Thoracic aorta (tissue), 2 donors: ENCODE measurements at regions not wholly inside any gene's neighbourhood (a gene's known extent, or its start where the extent isn't known, plus 50 kb on each side); places are given as distances from the start of the nearest gene placed in this dataset.

Experiments
- ATAC-seq: fragments of 150-250 bp; one replicate; pipeline ENCODE4 v1.8.0; 2017; ENCODE audit warnings: low read depth; ENCODE audit not compliant: insufficient number of reproducible peaks, low FRiP score
- DNase-seq: peaks from one replicate; pipeline ENCODE4 v3.0.0-alpha.2; 2020; ENCODE audit warnings: low spot score
- H3K27ac ChIP-seq, 2 donors: fragments of 200-600 bp; sonication (generic); 1 replicate in 1 of 2; 2 replicates in 1 of 2; pipeline ENCODE4 v1.5.1; 2016; ENCODE audit warnings: mild to moderate bottlenecking in 2 of 2, moderate library complexity in 2 of 2
- H3K27me3 ChIP-seq: fragments of 200-600 bp; sonication (generic); replicated peaks from 2 replicates; pipeline ENCODE4 v1.6.0; 2016; ENCODE audit warnings: mild to moderate bottlenecking; ENCODE audit not compliant: insufficient read depth
- H3K36me3 ChIP-seq: fragments of 200-600 bp; sonication (generic); one replicate; pipeline ENCODE4 v1.5.1; 2016
- H3K4me1 ChIP-seq, 2 donors: fragments of 200-600 bp; sonication (generic); 1 replicate in 1 of 2; 2 replicates in 1 of 2; pipeline versions ENCODE4 v1.5.1 to v1.6.0; 2016; ENCODE audit warnings: low read depth in 2 of 2, mild to moderate bottlenecking in 1 of 2; ENCODE audit not compliant: control insufficient read depth in 1 of 2
- H3K4me3 ChIP-seq: fragments of 200-600 bp; sonication (generic); 2 replicates; pipeline ENCODE4 v1.5.1; 2016; ENCODE audit warnings: mild to moderate bottlenecking
- H3K9me3 ChIP-seq: fragments of 200-600 bp; sonication (generic); 2 replicates; pipeline ENCODE4 v1.5.1; 2016
- TF ChIP-seq, protein P1 (sequence below): fragments of 200-600 bp; sonication (generic); IDR thresholded peaks from one replicate; pipeline ENCODE4 v1.5.1; 2019; ENCODE audit warnings: antibody characterized with exemption

DNA sequence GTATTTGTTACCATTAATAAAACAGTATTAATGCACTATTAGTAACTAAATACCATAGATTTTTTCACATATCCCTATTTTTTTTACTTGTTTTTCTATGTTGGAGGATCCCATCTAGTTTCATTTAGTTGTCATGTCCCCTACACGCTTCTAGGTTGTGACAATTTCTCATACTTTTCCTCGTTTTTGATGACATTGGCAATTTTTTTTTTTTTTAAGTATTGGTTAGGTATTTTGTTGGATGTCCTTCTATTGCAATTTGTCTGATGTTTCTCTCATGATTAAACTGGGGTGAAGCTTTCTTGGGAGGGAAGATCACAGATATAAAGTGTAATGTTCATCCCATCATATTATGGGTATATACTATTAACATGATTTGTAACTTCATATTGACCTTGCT lies 409.1 kb upstream of the CNTN6 start:
- Histone ChIP-seq H3K36me3 (no peaks in the 10 kb centered on the region), H3K27ac (no peak overlapping the region), H3K27me3 (no peaks in the 10 kb centered on the region), H3K9me3 (no peaks in the 10 kb centered on the region), H3K4me3 (no peak overlapping the region), H3K4me1 (no peaks in the 10 kb centered on the region)
- no peak for ATAC-seq
- no peak for DNase-seq
- TF ChIP-seq, protein P1, sequence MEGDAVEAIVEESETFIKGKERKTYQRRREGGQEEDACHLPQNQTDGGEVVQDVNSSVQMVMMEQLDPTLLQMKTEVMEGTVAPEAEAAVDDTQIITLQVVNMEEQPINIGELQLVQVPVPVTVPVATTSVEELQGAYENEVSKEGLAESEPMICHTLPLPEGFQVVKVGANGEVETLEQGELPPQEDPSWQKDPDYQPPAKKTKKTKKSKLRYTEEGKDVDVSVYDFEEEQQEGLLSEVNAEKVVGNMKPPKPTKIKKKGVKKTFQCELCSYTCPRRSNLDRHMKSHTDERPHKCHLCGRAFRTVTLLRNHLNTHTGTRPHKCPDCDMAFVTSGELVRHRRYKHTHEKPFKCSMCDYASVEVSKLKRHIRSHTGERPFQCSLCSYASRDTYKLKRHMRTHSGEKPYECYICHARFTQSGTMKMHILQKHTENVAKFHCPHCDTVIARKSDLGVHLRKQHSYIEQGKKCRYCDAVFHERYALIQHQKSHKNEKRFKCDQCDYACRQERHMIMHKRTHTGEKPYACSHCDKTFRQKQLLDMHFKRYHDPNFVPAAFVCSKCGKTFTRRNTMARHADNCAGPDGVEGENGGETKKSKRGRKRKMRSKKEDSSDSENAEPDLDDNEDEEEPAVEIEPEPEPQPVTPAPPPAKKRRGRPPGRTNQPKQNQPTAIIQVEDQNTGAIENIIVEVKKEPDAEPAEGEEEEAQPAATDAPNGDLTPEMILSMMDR: no peak

GRCh38 chr3:690770-691169 lies 402.1 kb upstream of the CNTN6 start:
- Histone ChIP-seq H3K27ac (no peak overlapping the region), H3K4me1 (no peaks in the 10 kb centered on the region), H3K4me3 (no peak overlapping the region), H3K36me3 (no peaks in the 10 kb centered on the region), H3K27me3 (no peaks in the 10 kb centered on the region), H3K9me3 (no peaks in the 10 kb centered on the region)
- ATAC-seq (no peak), DNase-seq (no peak)
- TF ChIP-seq, protein P1: no peak

DNA sequence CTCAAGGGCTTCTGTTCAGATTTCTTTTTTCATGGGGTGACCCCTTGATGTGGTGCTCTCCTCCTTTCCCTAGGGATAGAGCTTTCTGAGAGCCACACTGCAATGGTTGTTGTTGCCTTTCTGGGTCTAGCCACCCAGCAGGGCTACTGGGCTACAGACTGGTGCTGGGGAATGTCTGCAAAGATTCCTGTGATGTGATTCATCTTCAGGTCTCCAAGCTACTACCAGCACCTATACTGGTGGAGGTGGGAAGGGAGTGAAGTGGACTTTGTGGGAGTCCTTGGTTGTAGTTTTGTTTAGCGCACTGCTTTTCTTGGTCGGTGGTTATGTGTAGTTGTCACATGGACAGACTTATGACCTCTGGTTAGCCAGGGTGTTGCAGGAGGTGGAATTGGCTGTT lies 392.3 kb upstream of the CNTN6 start:
- no peaks in the 10 kb centered on the region for H3K36me3 ChIP-seq
- no peak for DNase-seq
- ATAC-seq: no peak
- H3K4me1 ChIP-seq: no peaks in the 10 kb centered on the region
- TF ChIP-seq, protein P1: no peak
- H3K27ac ChIP-seq: no peak overlapping the region
- no peaks in the 10 kb centered on the region for H3K27me3 ChIP-seq
- no peak overlapping the region for H3K4me3 ChIP-seq
- peaks cover 5% of the 10 kb centered on the region for H3K9me3 ChIP-seq

DNA sequence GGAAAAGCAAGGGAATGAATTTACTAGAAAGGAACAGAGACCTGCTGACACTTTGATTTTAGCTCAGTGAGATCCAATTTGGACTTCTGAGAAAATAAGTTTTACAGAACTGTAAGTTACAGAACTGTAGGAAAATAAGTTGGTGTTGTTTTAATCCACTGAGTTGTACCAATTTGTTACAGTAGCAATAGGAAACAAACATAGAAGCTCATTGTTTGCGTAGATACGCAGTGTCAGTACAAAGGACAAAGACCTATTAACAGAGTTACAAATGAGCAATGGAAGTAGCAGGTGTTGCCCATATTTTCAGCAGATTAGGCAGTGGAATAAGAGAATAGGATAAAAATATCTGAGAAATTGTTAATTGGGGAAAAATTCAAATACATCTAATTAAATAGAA lies 385.8 kb upstream of the CNTN6 start:
- Histone ChIP-seq H3K4me3 (no peak overlapping the region), H3K27me3 (no peaks in the 10 kb centered on the region), H3K36me3 (no peaks in the 10 kb centered on the region), H3K27ac (no peak overlapping the region), H3K4me1 (no peaks in the 10 kb centered on the region), H3K9me3 (no peaks in the 10 kb centered on the region)
- DNase-seq (no peak), ATAC-seq (no peak)
- TF ChIP-seq, protein P1: no peak

- Histone ChIP-seq H3K36me3 (no peaks in the 10 kb centered on the region), H3K9me3 (no peaks in the 10 kb centered on the region), H3K4me3 (no peak overlapping the region), H3K4me1 (no peaks in the 10 kb centered on the region), H3K27me3 (no peaks in the 10 kb centered on the region), H3K27ac (no peak overlapping the region)
- no peak for ATAC-seq
- no peak for DNase-seq
- TF ChIP-seq, protein P1: no peak
Measured at GRCh38 chr3:713006-713621, 379.7 kb upstream of the CNTN6 start.
